Tongue (tissue), 1 donor: ENCODE measurements at regions not wholly inside any gene's neighbourhood (a gene's known extent, or its start where the extent isn't known, plus 50 kb on each side); places are given as distances from the start of the nearest gene placed in this dataset.
A peak's percentile ranks its signal among the peaks of the same experiment; 100 is the strongest.

ENCODE experiments used
- DNase-seq: peaks from one replicate; pipeline ENCODE4 v3.0.0-alpha.2; 2015

- no peak for DNase-seq
Measured at GRCh38 chr2:143909577-143910353, 610.2 kb downstream of the ZEB2 start.

- no peak for DNase-seq
Measured at GRCh38 chr2:143908843-143909242, 611.1 kb downstream of the ZEB2 start.

- DNase-seq = no peak
Measured at GRCh38 chr2:143907801-143908200, 612.1 kb downstream of the ZEB2 start.

GRCh38 chr2:143906850-143907249, 613.1 kb downstream of the ZEB2 start:
- DNase-seq = no peak

- DNase-seq = no peak
Measured at GRCh38 chr2:143905587-143905986, 614.3 kb downstream of the ZEB2 start.

GRCh38 chr2:143903172-143903856, 616.6 kb downstream of the ZEB2 start:
- peak; percentile 75 for DNase-seq

GRCh38 chr2:143901185-143901842, 618.6 kb downstream of the ZEB2 start:
- no peak for DNase-seq

GRCh38 chr2:143899987-143900386, 619.9 kb downstream of the ZEB2 start:
- DNase-seq = no peak

- DNase-seq = no peak
Measured at GRCh38 chr2:143893371-143893770, 626.5 kb downstream of the ZEB2 start.

- DNase-seq = no peak
Measured at GRCh38 chr2:143891879-143892308, 628.0 kb downstream of the ZEB2 start.

GRCh38 chr2:143890798-143891197, 629.1 kb downstream of the ZEB2 start:
- no peak for DNase-seq

- DNase-seq = no peak
Measured at GRCh38 chr2:143889216-143889615, 630.7 kb downstream of the ZEB2 start.

GRCh38 chr2:143885461-143885860, 634.5 kb downstream of the ZEB2 start:
- DNase-seq = no peak

GRCh38 chr2:143881246-143881645, 638.7 kb downstream of the ZEB2 start:
- DNase-seq = no peak

- DNase-seq = no peak
Measured at GRCh38 chr2:143877876-143878530, 641.9 kb downstream of the ZEB2 start.

GRCh38 chr2:143877056-143877455, 642.9 kb downstream of the ZEB2 start:
- peak; percentile 45 for DNase-seq

- no peak for DNase-seq
Measured at GRCh38 chr2:143875295-143876233, 644.4 kb downstream of the ZEB2 start.

GRCh38 chr2:143873886-143874285, 646.0 kb downstream of the ZEB2 start:
- DNase-seq = no peak

- DNase-seq = no peak
Measured at GRCh38 chr2:143870696-143871095, 649.2 kb downstream of the ZEB2 start.

- no peak for DNase-seq
Measured at GRCh38 chr2:143856978-143857377, 662.9 kb downstream of the ZEB2 start.

GRCh38 chr2:143852759-143853158, 667.2 kb downstream of the ZEB2 start:
- no peak for DNase-seq

- DNase-seq = no peak
Measured at GRCh38 chr2:143850084-143850483, 669.8 kb downstream of the ZEB2 start.
